ENCODE measurements at regions not wholly inside any gene's neighbourhood (a gene's known extent, or its start where the extent isn't known, plus 50 kb on each side); places are given as distances from the start of the nearest gene placed in this dataset.

DNA sequence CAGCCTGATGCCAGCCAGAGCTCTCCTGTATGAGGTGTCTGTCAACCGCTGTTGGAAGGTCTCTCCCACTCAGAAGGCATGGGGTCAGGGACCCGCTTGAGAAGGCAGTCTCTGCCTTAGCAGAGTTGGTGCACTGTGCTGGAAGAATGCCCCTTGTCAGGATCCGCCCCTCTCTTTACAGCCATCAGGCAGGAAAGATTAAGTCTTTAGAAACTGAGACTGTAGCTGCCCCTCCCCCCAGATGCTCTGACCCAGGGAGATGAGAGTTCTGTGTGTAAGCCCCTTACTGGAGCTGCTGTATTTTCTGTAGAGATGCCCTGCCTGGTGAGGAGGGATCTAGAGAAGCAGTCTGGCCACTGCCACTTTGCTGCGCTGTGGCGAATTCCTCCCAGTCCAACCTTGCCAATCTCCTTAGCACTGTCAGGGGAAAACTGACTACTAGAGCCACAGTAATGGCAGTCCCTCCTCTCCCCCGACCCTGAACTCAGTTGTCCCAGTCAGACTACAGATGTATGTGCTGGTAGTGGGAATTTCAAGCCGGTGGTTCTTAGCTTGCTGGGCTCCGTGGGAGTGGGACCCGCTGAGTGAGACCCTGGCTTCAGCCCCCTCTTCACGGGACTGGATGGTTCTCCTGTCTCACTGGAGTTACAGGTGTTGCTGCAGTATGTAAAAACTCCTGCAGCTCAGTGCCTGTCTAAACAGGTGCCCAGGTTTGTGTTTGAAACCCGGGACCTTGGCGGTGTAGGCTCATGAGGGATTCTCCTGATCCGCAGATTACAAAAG lies 285.5 kb upstream of the ZWINT start:
- TF ChIP-seq, protein P1, sequence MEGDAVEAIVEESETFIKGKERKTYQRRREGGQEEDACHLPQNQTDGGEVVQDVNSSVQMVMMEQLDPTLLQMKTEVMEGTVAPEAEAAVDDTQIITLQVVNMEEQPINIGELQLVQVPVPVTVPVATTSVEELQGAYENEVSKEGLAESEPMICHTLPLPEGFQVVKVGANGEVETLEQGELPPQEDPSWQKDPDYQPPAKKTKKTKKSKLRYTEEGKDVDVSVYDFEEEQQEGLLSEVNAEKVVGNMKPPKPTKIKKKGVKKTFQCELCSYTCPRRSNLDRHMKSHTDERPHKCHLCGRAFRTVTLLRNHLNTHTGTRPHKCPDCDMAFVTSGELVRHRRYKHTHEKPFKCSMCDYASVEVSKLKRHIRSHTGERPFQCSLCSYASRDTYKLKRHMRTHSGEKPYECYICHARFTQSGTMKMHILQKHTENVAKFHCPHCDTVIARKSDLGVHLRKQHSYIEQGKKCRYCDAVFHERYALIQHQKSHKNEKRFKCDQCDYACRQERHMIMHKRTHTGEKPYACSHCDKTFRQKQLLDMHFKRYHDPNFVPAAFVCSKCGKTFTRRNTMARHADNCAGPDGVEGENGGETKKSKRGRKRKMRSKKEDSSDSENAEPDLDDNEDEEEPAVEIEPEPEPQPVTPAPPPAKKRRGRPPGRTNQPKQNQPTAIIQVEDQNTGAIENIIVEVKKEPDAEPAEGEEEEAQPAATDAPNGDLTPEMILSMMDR (conservative IDR thresholded peaks at IDR 0.05): no peak
- no peaks in the 10 kb centered on the region for H3K4me1 Mint-ChIP-seq (ENCODE audit: unreplicated experiment)
- DNase-seq (ENCODE audit: extremely low spot score, unreplicated experiment): no peak
- no peak overlapping the region for H3K27ac Mint-ChIP-seq
- H3K27me3 Mint-ChIP-seq: no peaks in the 10 kb centered on the region
- no peaks in the 10 kb centered on the region for H3K9me3 Mint-ChIP-seq
- no peak overlapping the region for H3K4me3 Mint-ChIP-seq
- H3K36me3 Mint-ChIP-seq: no peaks in the 10 kb centered on the region

DNA sequence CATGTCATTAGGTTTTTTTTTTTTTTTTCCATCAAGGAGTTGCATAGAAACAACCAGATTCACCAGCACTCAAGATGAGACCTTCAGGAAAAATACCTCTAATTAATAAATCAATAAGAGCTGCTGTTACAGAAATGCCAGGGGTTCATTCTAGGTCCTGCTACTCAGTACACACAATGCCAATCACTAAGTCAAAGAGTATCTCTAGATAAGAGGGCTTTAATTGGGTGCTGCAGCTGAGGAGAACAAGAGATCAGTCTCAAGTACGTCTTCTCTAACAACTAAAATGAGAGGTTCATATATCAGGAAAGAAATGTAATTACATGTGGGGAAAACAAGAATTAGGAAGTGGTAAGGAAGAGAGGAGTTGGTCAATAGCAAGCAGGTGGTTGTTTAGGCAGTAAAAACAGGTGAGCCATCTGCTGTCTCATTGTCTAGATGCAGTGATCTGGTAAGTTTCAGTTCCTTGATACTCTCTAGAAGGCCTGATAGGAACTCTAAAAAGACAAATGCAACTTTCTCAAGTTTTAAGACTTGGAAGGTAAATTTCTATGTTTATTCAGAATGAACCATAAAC lies 272.9 kb upstream of the ZWINT start:
- TF ChIP-seq, protein P1 (conservative IDR thresholded peaks at IDR 0.05): no peak
- H3K27ac Mint-ChIP-seq: no peak overlapping the region
- H3K4me1 Mint-ChIP-seq (ENCODE audit: unreplicated experiment): no peaks in the 10 kb centered on the region
- H3K4me3 Mint-ChIP-seq: no peak overlapping the region
- H3K9me3 Mint-ChIP-seq: no peaks in the 10 kb centered on the region
- no peaks in the 10 kb centered on the region for H3K36me3 Mint-ChIP-seq
- no peaks in the 10 kb centered on the region for H3K27me3 Mint-ChIP-seq
- DNase-seq (ENCODE audit: extremely low spot score, unreplicated experiment): no peak

DNA sequence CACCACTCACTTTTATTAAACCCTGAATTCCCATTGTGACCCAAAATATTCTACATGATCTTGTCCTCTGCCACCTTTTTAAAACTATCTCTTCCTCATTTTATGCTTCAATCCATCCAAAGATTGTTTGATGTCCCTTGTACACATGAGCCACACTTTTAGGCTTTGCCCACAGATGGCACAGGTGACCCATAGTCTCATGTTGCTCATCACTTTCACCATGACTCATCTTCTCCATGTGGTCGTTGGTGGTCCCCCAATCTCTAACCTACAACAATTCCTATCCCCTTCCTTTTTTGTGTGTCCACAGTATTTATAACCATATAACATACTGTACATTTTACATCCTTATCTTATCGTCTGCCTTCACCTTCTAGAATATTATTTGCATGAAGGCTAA lies 271.5 kb upstream of the ZWINT start:
- no peak overlapping the region for H3K27ac Mint-ChIP-seq
- no peaks in the 10 kb centered on the region for H3K9me3 Mint-ChIP-seq
- TF ChIP-seq, protein P1 (conservative IDR thresholded peaks at IDR 0.05): no peak
- H3K36me3 Mint-ChIP-seq: no peaks in the 10 kb centered on the region
- no peak overlapping the region for H3K4me3 Mint-ChIP-seq
- no peaks in the 10 kb centered on the region for H3K4me1 Mint-ChIP-seq (ENCODE audit: unreplicated experiment)
- H3K27me3 Mint-ChIP-seq: no peaks in the 10 kb centered on the region
- DNase-seq (ENCODE audit: extremely low spot score, unreplicated experiment): no peak

DNA sequence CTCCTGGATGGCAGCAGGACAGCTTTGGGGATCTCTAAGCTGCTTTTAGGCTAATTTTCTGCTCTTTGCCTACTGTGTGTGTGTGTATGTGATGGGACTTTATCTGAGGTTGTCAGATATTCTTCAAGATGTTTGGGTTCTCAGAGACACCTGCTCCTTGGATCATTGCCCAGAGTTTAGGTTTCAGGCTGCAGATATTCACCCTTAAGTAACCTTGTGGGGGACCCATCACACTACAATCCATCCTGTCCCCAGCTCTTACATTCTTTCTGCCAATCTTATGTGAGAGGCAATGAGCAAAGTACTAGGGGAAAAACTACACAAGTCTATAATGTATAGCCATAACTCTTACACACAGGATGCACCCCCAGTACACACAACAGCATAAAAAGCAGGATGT lies 263.0 kb upstream of the ZWINT start:
- no peak for DNase-seq (ENCODE audit: extremely low spot score, unreplicated experiment)
- Mint-ChIP-seq H3K36me3 (no peaks in the 10 kb centered on the region), H3K27me3 (no peaks in the 10 kb centered on the region), H3K27ac (no peak overlapping the region), H3K4me1 (ENCODE audit: unreplicated experiment) (peaks cover 7% of the 10 kb centered on the region), H3K9me3 (no peaks in the 10 kb centered on the region), H3K4me3 (no peak overlapping the region)
- TF ChIP-seq, protein P1 (conservative IDR thresholded peaks at IDR 0.05): no peak

DNA sequence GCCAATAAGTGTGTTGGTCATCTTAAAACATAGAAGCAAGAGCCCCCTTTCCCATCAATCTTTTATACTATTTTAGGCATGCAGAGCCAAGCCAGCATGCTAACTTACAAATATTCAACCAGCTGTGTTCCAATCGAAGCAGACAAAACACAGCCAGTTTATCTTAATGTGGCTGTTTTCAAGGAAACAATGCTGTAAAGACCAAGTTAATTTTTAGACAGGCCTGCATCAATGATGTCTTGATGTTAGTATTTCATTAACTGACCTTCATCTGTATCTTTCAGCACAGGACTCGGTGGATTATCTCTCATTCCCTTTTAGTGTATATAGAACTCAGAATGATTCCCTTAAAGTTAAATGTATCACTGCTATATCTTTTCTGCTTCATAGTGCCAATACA lies 262.0 kb upstream of the ZWINT start:
- H3K9me3 Mint-ChIP-seq: no peaks in the 10 kb centered on the region
- TF ChIP-seq, protein P1 (conservative IDR thresholded peaks at IDR 0.05): no peak
- no peak overlapping the region for H3K4me3 Mint-ChIP-seq
- H3K27me3 Mint-ChIP-seq: no peaks in the 10 kb centered on the region
- H3K4me1 Mint-ChIP-seq (ENCODE audit: unreplicated experiment): peaks cover 7% of the 10 kb centered on the region
- H3K36me3 Mint-ChIP-seq: no peaks in the 10 kb centered on the region
- DNase-seq (ENCODE audit: extremely low spot score, unreplicated experiment): no peak
- H3K27ac Mint-ChIP-seq: no peak overlapping the region
